ELR (cell line): ENCODE measurements at regions not wholly inside any gene's neighbourhood (a gene's known extent, or its start where the extent isn't known, plus 50 kb on each side); places are given as distances from the start of the nearest gene placed in this dataset.

Experiments
- DNase-seq: peaks from one replicate; pipeline ENCODE4 v3.0.0-alpha.2; 2015; ENCODE audit warnings: low read depth

- no peak for DNase-seq
Measured at GRCh38 chr16:82567175-82567574, 59.6 kb upstream of the CDH13 start.

GRCh38 chr16:82563401-82563800, 63.4 kb upstream of the CDH13 start:
- no peak for DNase-seq

GRCh38 chr16:82562183-82562683, 64.5 kb upstream of the CDH13 start:
- DNase-seq = no peak

GRCh38 chr16:82560805-82561325, 65.9 kb upstream of the CDH13 start:
- no peak for DNase-seq

GRCh38 chr16:82544378-82545160, 82.2 kb upstream of the CDH13 start:
- DNase-seq = no peak

GRCh38 chr16:82542714-82543113, 84.1 kb upstream of the CDH13 start:
- DNase-seq = no peak

GRCh38 chr16:82541103-82541502, 85.7 kb upstream of the CDH13 start:
- no peak for DNase-seq

- DNase-seq = no peak
Measured at GRCh38 chr16:82535764-82536163, 91.0 kb upstream of the CDH13 start.

GRCh38 chr16:82535262-82535661, 91.5 kb upstream of the CDH13 start:
- no peak for DNase-seq

- no peak for DNase-seq
Measured at GRCh38 chr16:82533189-82533588, 93.6 kb upstream of the CDH13 start.

GRCh38 chr16:82530883-82531282, 95.9 kb upstream of the CDH13 start:
- no peak for DNase-seq

- DNase-seq = no peak
Measured at GRCh38 chr16:82527101-82527500, 99.7 kb upstream of the CDH13 start.

GRCh38 chr16:82524976-82525375, 101.8 kb upstream of the CDH13 start:
- DNase-seq = no peak

GRCh38 chr16:82523815-82524214, 103.0 kb upstream of the CDH13 start:
- no peak for DNase-seq

- DNase-seq = no peak
Measured at GRCh38 chr16:82522026-82522425, 104.7 kb upstream of the CDH13 start.

- no peak for DNase-seq
Measured at GRCh38 chr16:82518811-82519210, 108.0 kb upstream of the CDH13 start.

GRCh38 chr16:82514262-82514661, 112.5 kb upstream of the CDH13 start:
- DNase-seq = no peak

GRCh38 chr16:82510789-82511305, 115.9 kb upstream of the CDH13 start:
- no peak for DNase-seq

- peak; percentile 22 for DNase-seq
Measured at GRCh38 chr16:82509691-82510430, 116.9 kb upstream of the CDH13 start.

GRCh38 chr16:82506692-82507670, 119.8 kb upstream of the CDH13 start:
- no peak for DNase-seq

- no peak for DNase-seq
Measured at GRCh38 chr16:82504836-82505235, 121.9 kb upstream of the CDH13 start.

GRCh38 chr16:82499302-82499701, 127.5 kb upstream of the CDH13 start:
- no peak for DNase-seq
